OCI-LY7 (cell line): ENCODE measurements at regions not wholly inside any gene's neighbourhood (a gene's known extent, or its start where the extent isn't known, plus 50 kb on each side); places are given as distances from the start of the nearest gene placed in this dataset.

Experiments
- CTCF ChIP-seq: fragments of 200-600 bp; sonication (generic); conservative IDR thresholded peaks from 2 replicates; pipeline ENCODE4 v1.5.1; 2014; ENCODE audit warnings: mild to moderate bottlenecking, antibody characterized with exemption, low read length, moderate library complexity, mixed read lengths
- EZH2phosphoT487 ChIP-seq: fragments of 200-600 bp; sonication (generic); IDR thresholded peaks from 2 replicates; pipeline ENCODE4 v1.6.1; 2018; ENCODE audit warnings: low read depth, borderline replicate concordance, mild to moderate bottlenecking, mixed run types, antibody characterized with exemption, low read length, moderate library complexity, mixed read lengths

GRCh38 chr9:72415163-72415562 is 50.2 kb upstream of the ZFAND5 start:
- TF ChIP-seq CTCF (no peak), EZH2phosphoT487 (no peak)
